GM18507 (cell line): ENCODE measurements at regions not wholly inside any gene's neighbourhood (a gene's known extent, or its start where the extent isn't known, plus 50 kb on each side); places are given as distances from the start of the nearest gene placed in this dataset.
"Not testable (repeated sequence)": the region's sequence is repeated elsewhere in the genome, so short reads cannot be mapped to it uniquely, and the experiment has no call there.

Experiments used
- DNase-seq: peaks from one replicate; pipeline ENCODE4 v3.0.0; 2011; ENCODE audit warnings: low read depth; ENCODE audit not compliant: insufficient read length; ENCODE audit errors: extremely low spot score
- FAIRE-seq: peaks from 2 replicates; lab custom pipeline; 2011; peaks lifted over from hg19 to GRCh38; lab: Jason Lieb, UNC

DNA sequence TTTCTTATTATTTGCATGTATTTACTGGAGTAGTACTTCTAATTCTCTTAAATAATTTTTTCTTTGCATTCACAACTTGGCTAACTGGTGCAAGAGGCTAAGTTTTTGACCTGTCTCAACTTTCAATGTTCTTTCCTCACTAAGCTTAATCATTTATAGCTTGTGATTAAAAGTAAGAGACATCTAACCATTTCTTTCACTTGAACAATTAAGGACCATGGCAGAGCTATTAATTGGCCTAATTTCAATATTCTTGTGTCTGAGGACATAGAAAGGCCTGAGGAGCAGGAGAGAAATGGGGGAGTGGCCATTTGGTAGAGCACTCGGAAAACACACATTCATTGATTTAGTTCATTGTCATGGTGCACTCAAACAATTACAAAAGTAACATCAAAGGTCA, 141.4 kb upstream of the TMEM196 start:
- DNase-seq = no peak
- no peak for FAIRE-seq

DNA sequence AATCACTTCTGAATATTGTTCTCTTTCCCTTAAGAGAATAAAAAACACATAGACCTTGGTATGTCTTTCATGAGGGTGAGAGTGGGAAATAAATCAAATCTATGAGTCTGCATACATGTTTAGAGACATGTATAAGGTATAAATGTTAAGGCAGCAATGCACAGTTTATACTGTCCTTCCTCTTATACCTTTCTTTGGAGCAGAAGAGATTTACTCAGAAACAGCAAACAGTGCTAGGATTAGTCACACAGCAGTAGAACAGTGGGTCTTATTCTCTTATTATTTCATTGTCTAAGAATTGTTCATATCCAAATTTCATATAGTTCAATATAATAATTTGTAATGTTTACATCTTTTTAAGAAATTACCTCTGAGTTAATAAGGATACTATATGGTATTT, 126.7 kb upstream of the TMEM196 start:
- FAIRE-seq = no peak
- DNase-seq = no peak

DNA sequence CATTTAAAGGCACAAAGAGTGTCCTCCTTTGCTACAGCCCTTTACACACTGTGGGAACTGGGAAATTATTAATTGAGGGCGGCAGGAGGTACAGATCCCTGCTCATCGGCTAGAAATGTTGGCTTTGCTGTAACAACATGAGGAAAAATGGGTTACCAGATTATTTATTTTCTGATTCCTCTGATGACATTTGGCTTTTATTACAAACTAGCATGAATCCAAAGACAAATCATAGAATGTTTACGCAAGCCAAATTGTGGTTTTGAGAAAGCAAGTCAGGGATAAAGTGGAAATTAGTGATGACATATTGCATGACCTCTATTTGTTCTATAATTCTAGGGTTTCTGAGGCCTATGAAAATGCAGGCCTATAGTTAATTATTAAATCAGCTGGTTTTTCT, 126.1 kb upstream of the TMEM196 start:
- no peak for FAIRE-seq
- DNase-seq = no peak

DNA sequence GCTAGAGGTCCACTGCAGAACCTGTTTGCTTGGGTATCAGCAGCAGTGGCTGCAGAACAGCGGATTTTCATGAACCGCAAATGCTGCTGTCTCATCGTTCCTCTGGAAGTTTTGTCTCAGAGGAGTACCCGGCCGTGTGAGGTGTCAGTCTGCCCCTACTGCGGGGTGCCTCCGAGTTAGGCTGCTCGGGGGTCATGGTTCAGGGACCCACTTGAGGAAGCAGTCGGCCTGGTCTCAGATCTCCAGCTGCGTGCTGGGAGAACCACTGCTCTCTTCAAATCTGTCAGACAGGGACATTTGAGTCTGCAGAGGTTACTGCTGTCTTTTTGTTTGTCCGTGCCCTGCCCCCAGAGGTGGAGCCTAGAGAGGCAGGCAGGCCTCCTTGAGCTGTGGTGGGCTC, 109.5 kb upstream of the TMEM196 start:
- DNase-seq, FAIRE-seq: not testable (repeated sequence)

DNA sequence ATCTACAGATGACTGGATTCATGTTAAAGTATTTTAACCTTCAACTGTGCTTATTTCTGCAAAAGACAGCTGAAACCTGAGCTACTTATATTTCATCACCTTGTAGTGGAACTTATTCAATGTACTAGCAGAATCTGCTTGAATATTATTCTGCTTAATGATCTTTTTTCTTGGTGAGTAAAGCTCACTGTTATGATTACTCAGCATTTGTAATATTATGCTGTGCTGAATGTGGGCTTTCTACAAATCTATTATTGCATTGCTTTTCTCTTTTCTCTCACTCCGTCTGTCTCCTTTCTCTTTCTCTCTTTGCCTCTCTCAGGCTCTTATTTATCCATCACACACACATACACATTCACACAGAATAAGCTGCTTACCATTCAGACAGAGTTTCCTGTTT, 98.7 kb upstream of the TMEM196 start:
- DNase-seq (no peak), FAIRE-seq (no peak)

DNA sequence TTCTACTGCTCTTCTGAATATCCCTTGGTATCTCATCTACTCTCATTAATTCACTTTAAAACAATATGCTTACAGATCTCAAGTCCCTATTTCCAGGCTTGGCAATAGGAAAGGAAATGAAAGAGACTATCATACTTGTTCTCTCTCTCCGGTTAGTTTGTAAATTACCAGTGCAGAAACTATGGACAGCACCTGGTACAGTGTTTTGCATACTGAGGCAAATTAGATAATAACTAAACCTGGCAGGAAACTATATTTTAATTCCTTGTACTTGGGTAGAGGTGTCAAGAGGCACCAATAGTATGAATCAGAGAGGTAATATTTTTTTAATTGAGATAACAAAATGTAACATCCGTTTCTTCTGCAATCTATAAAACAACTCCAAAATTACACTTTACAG, 97.7 kb upstream of the TMEM196 start:
- DNase-seq = no peak
- FAIRE-seq = peak; percentile 12

DNA sequence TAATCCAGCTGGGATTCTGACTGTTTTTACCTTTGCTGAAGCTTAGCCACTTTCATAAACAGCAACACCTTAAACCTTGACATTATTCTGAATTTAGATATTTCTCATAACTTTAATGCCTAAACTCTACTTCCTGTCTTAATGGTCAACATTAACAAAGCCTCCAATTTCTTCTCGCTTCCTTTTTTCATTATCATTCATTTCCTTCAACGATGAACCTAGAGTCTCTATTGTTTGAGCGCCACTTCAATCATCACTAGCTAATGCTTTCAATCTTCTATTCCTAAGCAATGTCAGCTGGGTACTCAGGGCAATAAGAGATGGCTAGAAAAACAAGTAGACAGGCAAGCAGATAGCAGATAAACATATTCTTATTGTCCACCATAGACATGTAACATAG, 96.6 kb upstream of the TMEM196 start:
- FAIRE-seq (peak; percentile 78), DNase-seq (no peak)

DNA sequence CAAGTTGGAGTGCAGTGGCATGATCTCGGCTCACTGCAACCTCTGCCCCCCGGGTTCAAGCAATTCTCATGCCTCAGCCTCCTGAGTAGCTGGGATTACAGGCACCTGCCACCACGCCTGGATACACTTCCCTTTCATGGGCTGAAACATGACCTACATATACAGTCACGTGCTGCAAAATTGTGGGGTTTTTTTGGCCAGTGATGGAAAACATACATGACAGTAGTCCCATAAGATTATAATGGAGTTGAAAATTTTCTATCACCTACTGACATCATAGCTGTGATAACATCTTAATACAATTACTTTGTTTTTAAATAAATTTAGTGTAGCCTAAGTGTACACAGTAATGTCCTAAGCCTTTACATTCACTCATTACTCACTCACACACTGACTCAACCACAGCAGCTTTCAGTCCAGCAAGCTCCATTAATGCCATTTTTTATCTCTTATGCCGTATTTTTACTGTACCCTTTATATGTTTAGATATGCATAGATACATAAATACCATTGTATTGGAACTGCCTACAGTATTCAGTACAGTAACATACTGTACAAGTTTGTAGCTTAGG, 79.9 kb upstream of the TMEM196 start:
- DNase-seq (no peak), FAIRE-seq (no peak)

DNA sequence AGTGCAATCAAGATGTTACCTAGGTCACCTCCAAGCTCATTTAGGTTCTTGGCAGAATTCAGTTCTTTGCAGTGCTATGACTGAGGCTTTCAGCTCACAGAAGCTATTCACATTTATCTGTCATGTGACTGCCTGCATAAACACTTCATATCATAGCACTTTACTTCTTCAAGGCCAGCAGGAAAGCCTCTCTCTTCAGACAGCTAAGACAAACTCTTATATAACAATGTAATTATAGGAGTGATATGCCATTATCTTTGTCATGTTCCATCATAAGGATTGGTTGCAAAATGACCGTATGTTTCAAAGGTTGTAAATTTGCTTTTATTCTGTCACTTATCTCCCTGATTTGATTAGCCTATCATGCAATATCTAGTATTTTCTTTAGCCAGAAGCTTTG, 78.8 kb upstream of the TMEM196 start:
- no peak for FAIRE-seq
- DNase-seq = no peak

DNA sequence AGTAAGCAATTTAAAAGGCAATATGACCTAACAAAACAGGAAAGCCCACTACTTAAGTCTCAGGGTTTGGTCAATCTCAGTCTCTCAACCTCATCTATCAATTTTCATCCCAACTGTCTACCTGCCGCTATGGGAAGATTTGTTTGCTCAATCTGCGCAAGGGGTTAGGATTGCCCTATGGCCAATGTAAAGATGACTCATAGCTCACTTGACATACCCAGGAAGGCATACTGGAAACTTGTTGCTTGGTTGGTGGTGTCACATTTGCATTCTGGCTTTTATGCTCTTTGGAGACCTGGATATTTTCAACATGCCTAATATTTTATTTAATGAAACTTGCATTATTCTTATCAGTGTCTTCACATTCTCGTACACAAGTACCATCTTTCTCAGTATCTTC, 78.1 kb upstream of the TMEM196 start:
- DNase-seq (no peak), FAIRE-seq (no peak)

DNA sequence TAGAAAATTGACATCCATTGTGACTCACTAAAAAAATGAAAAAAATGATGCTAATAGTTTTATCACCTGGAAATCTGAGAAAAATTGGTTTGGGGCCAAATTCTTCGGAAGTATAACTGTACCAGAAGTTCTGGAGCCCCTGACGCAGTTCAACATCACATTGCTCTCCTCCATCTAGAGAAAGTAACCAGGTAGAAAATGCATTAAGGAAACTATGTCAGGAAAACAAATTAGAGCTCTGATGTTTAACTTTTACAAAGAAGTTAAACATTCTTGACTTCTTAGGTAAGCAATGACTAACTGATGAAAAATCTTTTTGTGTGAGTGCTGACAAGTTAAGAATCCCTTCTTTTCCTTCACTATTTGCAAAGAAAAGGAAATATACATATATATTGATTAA, 61.1 kb upstream of the TMEM196 start:
- FAIRE-seq (no peak), DNase-seq (no peak)

DNA sequence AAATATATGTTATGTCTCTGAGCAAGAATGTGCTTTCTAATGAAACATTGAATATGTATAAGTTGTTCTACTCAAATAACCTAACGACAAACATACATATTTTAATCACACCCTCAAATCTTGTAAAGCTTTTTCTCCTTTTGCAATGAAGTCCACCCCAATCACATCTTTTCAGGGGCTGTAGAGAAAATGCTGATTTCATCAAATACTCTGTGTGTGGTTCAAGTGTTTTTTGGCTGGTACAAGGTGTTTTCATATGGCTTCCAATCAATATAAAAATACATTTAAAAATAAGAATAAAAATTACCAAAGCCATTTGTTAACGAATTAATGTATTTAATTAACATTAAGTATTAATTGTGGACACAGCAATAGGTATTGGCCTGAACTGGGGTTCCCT, 57.2 kb upstream of the TMEM196 start:
- FAIRE-seq (no peak), DNase-seq (no peak)
